ENCODE measurements at regions not wholly inside any gene's neighbourhood (a gene's known extent, or its start where the extent isn't known, plus 50 kb on each side); places are given as distances from the start of the nearest gene placed in this dataset.

GRCh38 chr12:116411977-116412376 lies 134.5 kb upstream of the MED13L start:
- no peak overlapping the region for H3K27ac Mint-ChIP-seq (ENCODE audit: unreplicated experiment)
- no peak overlapping the region for H3K4me3 Mint-ChIP-seq (ENCODE audit: unreplicated experiment)
- TF ChIP-seq CTCF (IDR thresholded peaks at IDR 0.05; ENCODE audit: partially characterized antibody, unreplicated experiment), result no peak
- no peak for DNase-seq
- no peaks in the 10 kb centered on the region for H3K36me3 Mint-ChIP-seq (ENCODE audit: unreplicated experiment)
- peaks cover 2% of the 10 kb centered on the region for H3K27me3 Mint-ChIP-seq (ENCODE audit: unreplicated experiment)
- H3K4me1 Mint-ChIP-seq (ENCODE audit: low read depth, unreplicated experiment), result peaks cover 3% of the 10 kb centered on the region
- no peaks in the 10 kb centered on the region for H3K9me3 Mint-ChIP-seq (ENCODE audit: unreplicated experiment)

GRCh38 chr12:116414891-116415290 lies 137.4 kb upstream of the MED13L start:
- Mint-ChIP-seq H3K36me3 (ENCODE audit: unreplicated experiment) (no peaks in the 10 kb centered on the region), H3K4me3 (ENCODE audit: unreplicated experiment) (no peak overlapping the region), H3K9me3 (ENCODE audit: unreplicated experiment) (no peaks in the 10 kb centered on the region), H3K27ac (ENCODE audit: unreplicated experiment) (no peak overlapping the region), H3K27me3 (ENCODE audit: unreplicated experiment) (peaks cover 2% of the 10 kb centered on the region), H3K4me1 (ENCODE audit: low read depth, unreplicated experiment) (peaks cover 3% of the 10 kb centered on the region)
- TF ChIP-seq CTCF (IDR thresholded peaks at IDR 0.05; ENCODE audit: partially characterized antibody, unreplicated experiment), result no peak
- DNase-seq, result no peak

- Mint-ChIP-seq H3K9me3 (ENCODE audit: unreplicated experiment) (peaks cover 3% of the 10 kb centered on the region), H3K27me3 (ENCODE audit: unreplicated experiment) (peaks cover 5% of the 10 kb centered on the region), H3K36me3 (ENCODE audit: unreplicated experiment) (no peaks in the 10 kb centered on the region), H3K4me1 (ENCODE audit: low read depth, unreplicated experiment) (peaks cover 6% of the 10 kb centered on the region), H3K4me3 (ENCODE audit: unreplicated experiment) (no peak overlapping the region), H3K27ac (ENCODE audit: unreplicated experiment) (no peak overlapping the region)
- peak; percentile 28 for DNase-seq
- no peak for TF ChIP-seq CTCF (IDR thresholded peaks at IDR 0.05; ENCODE audit: partially characterized antibody, unreplicated experiment)
Observed at GRCh38 chr12:116415408-116416108, 138.1 kb upstream of the MED13L start.

GRCh38 chr12:116416166-116416565 lies 138.7 kb upstream of the MED13L start:
- peaks cover 3% of the 10 kb centered on the region for H3K4me1 Mint-ChIP-seq (ENCODE audit: low read depth, unreplicated experiment)
- H3K27ac Mint-ChIP-seq (ENCODE audit: unreplicated experiment), result no peak overlapping the region
- TF ChIP-seq CTCF (IDR thresholded peaks at IDR 0.05; ENCODE audit: partially characterized antibody, unreplicated experiment), result no peak
- H3K9me3 Mint-ChIP-seq (ENCODE audit: unreplicated experiment), result peaks cover 3% of the 10 kb centered on the region
- H3K4me3 Mint-ChIP-seq (ENCODE audit: unreplicated experiment), result no peak overlapping the region
- peaks cover 3% of the 10 kb centered on the region for H3K27me3 Mint-ChIP-seq (ENCODE audit: unreplicated experiment)
- DNase-seq, result no peak
- H3K36me3 Mint-ChIP-seq (ENCODE audit: unreplicated experiment), result no peaks in the 10 kb centered on the region

GRCh38 chr12:116418551-116418950 lies 140.6 kb upstream of the MAP1LC3B2 start:
- H3K36me3 Mint-ChIP-seq (ENCODE audit: unreplicated experiment), result no peaks in the 10 kb centered on the region
- no peak for DNase-seq
- H3K4me1 Mint-ChIP-seq (ENCODE audit: low read depth, unreplicated experiment), result peaks cover 3% of the 10 kb centered on the region
- no peak overlapping the region for H3K4me3 Mint-ChIP-seq (ENCODE audit: unreplicated experiment)
- no peak overlapping the region for H3K27ac Mint-ChIP-seq (ENCODE audit: unreplicated experiment)
- peaks cover 3% of the 10 kb centered on the region for H3K9me3 Mint-ChIP-seq (ENCODE audit: unreplicated experiment)
- no peak for TF ChIP-seq CTCF (IDR thresholded peaks at IDR 0.05; ENCODE audit: partially characterized antibody, unreplicated experiment)
- peaks cover 3% of the 10 kb centered on the region for H3K27me3 Mint-ChIP-seq (ENCODE audit: unreplicated experiment)

All from glutamatergic neuron (in vitro differentiated cells).